ENCODE measurements at regions not wholly inside any gene's neighbourhood (a gene's known extent, or its start where the extent isn't known, plus 50 kb on each side); places are given as distances from the start of the nearest gene placed in this dataset.

DNA sequence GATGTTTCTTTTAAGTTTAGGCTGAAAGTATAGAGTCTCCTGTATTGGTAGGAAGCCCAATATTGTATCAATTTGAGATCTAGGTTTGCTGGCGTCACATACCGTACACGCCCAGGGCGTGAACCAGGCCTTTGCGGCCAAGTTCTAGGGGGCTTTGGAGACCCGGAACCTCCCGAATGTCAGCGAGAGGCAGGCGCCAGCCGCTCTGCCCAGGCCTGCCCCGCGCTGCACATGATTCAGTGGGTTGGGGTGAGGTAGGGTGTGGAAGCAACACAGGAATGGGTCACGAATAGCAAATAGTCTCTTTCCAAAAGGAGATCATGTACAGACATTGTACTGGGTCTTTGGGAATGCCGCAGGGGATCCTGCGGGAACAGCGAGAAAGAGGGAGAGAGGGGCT is 195.7 kb upstream of the FAT1 start:
- Histone ChIP-seq H2BK12ac (ENCODE audit: insufficient read length, low read depth, low read length) (no peak overlapping the region), H3K79me2 (ENCODE audit: insufficient read depth, low read length) (no peaks in the 10 kb centered on the region), H3K9ac (ENCODE audit: extremely low read depth, insufficient read length, low read length) (no peak overlapping the region), H3K27me3 (ENCODE audit: insufficient read depth, low read length) (no peaks in the 10 kb centered on the region), H3K4me2 (ENCODE audit: insufficient read depth, insufficient read length, low read length) (no peak overlapping the region), H3T11ph (ENCODE audit: low read length) (no peak overlapping the region), H3K23ac (ENCODE audit: insufficient read length, low read depth, low read length) (no peak overlapping the region), H3K14ac (ENCODE audit: insufficient read depth, low read length) (no peak overlapping the region), H4K5ac (ENCODE audit: insufficient read length, low read depth, low read length) (no peak overlapping the region), H3K9me3 (ENCODE audit: control insufficient read depth, low read depth, low read length) (no peaks in the 10 kb centered on the region), H3K79me1 (ENCODE audit: insufficient read depth, low read depth, low read length, poor library complexity, severe bottlenecking) (no peaks in the 10 kb centered on the region), H2BK15ac (ENCODE audit: low read depth, low read length) (no peak overlapping the region), H3K4me1 (ENCODE audit: insufficient read depth, low read length) (no peaks in the 10 kb centered on the region), H2BK20ac (ENCODE audit: low read depth, low read length, poor library complexity, severe bottlenecking) (no peak overlapping the region), H3K23me2 (ENCODE audit: insufficient read length, low read depth, low read length, poor library complexity, severe bottlenecking) (no peaks in the 10 kb centered on the region), H2BK5ac (ENCODE audit: insufficient read length, low read length) (no peak overlapping the region), H4K91ac (ENCODE audit: insufficient read length, low read depth, low read length) (no peak overlapping the region), H2AFZ (ENCODE audit: low read length) (no peak overlapping the region), H2AK5ac (ENCODE audit: insufficient read length, low read length) (no peak overlapping the region), H3K4ac (ENCODE audit: low read depth, low read length) (no peak overlapping the region), H4K20me1 (ENCODE audit: control insufficient read depth, insufficient read depth, insufficient read length) (no peaks in the 10 kb centered on the region), H2BK120ac (ENCODE audit: low read depth, low read length, poor library complexity, severe bottlenecking) (no peak overlapping the region), H4K8ac (replicated peaks; ENCODE audit: insufficient read length, low read depth, low read length) (no peak overlapping the region), H3K18ac (ENCODE audit: insufficient read length, low read depth, low read length) (no peak overlapping the region), H3K27ac (ENCODE audit: insufficient read length, low read depth, low read length) (no peak overlapping the region), H3K56ac (ENCODE audit: insufficient read length, low read depth, low read length) (no peak overlapping the region)
- H3K4me3 Mint-ChIP-seq: no peak overlapping the region
- H3K36me3 Mint-ChIP-seq (ENCODE audit: insufficient read depth in 1 of 3, low read depth in 3 of 3): no peaks in the 10 kb centered on the region
- no CpG with 5 or more reads among the region's 16 CpGs for WGBS (ENCODE audit: extremely low coverage, insufficient read length, low lambda C conversion rate)
- H3K27ac Mint-ChIP-seq: peak overlapping the region in 1 of 3 experiments; percentile 25; a peak in 1 of 7 replicates
- TF ChIP-seq, protein P1, sequence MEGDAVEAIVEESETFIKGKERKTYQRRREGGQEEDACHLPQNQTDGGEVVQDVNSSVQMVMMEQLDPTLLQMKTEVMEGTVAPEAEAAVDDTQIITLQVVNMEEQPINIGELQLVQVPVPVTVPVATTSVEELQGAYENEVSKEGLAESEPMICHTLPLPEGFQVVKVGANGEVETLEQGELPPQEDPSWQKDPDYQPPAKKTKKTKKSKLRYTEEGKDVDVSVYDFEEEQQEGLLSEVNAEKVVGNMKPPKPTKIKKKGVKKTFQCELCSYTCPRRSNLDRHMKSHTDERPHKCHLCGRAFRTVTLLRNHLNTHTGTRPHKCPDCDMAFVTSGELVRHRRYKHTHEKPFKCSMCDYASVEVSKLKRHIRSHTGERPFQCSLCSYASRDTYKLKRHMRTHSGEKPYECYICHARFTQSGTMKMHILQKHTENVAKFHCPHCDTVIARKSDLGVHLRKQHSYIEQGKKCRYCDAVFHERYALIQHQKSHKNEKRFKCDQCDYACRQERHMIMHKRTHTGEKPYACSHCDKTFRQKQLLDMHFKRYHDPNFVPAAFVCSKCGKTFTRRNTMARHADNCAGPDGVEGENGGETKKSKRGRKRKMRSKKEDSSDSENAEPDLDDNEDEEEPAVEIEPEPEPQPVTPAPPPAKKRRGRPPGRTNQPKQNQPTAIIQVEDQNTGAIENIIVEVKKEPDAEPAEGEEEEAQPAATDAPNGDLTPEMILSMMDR (conservative IDR thresholded peaks at IDR 0.05): no peak
- H3K27me3 Mint-ChIP-seq (ENCODE audit: low read depth): no peaks in the 10 kb centered on the region
- peaks cover 14 to 17% of the 10 kb centered on the region in 2 experiments for H3K4me1 Mint-ChIP-seq
- H3K9me3 Mint-ChIP-seq: no peaks in the 10 kb centered on the region
- DNase-seq: no peak
